ENCODE measurements at regions not wholly inside any gene's neighbourhood (a gene's known extent, or its start where the extent isn't known, plus 50 kb on each side); places are given as distances from the start of the nearest gene placed in this dataset.
"Not testable (repeated sequence)": the region's sequence is repeated elsewhere in the genome, so short reads cannot be mapped to it uniquely, and the experiment has no call there.

DNA sequence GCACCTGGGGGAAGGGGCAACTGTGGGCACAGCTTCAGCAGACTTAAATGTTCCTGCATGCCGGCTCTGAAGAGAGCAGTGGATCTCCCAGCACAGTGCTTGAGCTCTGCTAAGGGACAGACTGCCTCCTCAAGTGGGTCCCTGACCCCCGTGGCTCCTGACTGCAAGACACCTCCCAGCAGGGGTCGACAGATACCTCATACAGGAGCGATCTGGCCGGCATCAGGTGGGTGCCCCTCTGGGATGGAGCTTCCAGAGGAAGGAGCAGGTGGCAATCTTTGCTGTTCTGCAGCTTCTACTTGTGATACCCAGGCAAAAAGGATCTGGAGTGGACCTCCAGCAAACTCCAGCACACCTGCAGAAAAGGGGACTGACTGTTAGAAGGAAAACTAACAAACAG lies 871.5 kb downstream of the DIAPH3 start:
- DNase-seq (ENCODE audit: low read depth, low spot score), result not testable (repeated sequence)

- DNase-seq (ENCODE audit: low read depth, low spot score), result no peak
Measured at GRCh38 chr13:59299584-59299983, 864.1 kb downstream of the DIAPH3 start.

DNA sequence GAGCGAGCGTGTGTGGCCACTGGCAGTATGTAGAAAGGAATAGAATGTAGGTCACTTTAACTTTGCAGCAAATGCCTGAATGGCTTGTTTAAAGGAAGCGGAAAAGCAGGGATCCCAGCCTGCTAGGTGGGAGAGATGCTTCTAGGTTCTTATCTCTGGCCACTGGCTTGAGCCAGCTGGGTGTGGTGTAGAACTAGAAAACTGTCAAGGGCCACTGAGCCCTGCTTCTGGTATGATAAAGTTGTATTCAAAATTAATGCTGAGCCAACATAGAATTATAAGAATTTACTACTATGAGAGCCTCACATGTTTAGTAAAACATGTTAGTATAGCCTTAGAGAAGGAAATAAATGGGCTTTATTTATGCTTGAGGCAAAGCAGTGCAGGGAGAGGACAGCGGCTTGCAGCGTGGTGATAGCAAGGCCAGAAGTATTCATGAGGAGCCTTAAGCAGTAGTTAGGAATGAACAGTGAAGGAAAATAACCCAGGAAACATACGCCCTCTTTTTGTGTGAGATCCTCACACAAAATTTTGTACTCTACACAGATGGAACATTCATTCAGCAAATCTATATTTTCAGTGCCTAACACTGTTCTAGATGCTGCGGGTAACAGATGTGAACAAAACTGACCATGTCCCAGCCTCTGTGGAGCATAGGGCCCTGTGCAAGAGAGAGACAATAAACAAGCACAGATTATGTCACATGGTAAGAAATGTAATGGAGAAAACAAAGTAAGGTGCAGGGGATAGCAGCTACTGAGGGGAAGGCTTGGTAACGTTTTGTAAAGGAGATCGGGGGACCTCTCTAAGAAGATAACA lies 863.2 kb downstream of the DIAPH3 start:
- no peak for DNase-seq (ENCODE audit: low read depth, low spot score)

DNA sequence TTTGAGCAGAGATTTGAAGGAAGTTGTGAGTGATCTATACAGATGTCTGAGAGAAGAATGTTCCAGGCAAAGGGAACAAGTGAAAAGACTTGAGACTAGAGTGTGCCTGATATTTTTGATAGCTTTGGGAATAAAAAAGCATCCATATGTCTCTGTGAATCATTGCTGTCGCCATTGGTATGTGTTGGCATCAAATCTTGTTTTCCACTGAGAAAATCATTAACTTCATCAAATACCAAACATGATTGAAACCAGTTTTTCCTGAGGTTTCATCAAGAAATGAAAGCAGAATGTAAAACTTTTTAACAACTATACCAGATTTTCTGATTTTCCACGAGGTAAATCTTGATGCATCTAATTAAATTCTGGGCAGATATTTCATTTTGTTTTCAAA lies 862.6 kb downstream of the DIAPH3 start:
- no peak for DNase-seq (ENCODE audit: low read depth, low spot score)

DNA sequence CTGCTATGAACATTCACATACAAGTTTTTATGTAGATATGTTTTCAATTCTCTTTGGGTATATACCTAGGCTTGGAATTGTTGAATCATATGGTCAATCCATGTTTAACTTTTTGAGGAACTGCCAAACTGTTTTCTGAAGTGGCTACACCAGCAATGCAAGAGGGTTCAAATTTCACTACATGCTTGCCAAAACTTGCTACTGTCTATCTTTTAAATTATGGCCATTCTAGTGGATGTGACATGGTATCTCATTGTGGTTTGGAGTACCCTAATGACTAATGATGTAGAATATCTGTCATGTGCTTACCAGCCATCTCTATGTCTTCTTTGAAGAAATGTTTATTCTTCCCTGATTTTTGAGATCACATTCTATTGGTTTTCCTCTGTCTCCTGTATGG lies 860.3 kb downstream of the DIAPH3 start:
- DNase-seq (ENCODE audit: low read depth, low spot score), result no peak

DNA sequence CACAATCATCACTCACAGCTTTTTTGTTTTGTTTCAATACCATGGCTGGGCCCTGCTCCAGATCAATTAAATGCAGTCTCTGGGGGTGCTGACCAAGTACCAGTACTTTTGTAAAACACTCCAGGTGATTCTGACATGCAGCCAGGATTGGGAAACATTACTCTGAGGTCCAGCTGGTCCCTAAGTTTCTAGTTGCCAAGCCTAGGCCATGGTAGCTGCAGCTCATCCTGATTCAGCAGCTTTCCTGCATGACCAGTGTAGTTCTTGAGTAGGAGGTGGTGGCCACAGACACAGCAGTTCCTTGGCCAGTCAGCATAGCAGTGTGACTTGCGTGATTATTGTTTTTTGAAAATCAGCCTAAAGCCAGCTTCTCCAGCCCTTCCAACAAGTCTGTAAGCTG lies 859.1 kb downstream of the DIAPH3 start:
- no peak for DNase-seq (ENCODE audit: low read depth, low spot score)

DNA sequence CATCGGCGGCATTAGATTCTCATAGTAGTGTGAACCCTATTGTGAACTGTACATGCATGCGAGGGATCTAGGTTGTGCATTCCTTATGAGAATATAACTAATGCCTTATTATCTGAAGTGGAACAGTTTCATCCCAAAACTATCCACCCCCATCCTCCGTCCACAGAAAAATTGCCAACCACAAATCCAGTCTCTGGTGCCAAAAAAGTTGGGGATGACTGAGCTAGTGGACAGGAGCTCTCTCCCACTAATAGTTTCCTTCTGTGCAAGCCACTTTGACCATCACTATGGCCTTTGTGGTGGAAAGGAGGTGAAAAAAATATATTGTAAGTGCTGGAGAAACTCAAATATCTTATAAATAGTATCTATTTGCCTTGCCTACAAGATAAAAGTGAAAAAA lies 857.8 kb downstream of the DIAPH3 start:
- DNase-seq (ENCODE audit: low read depth, low spot score), result no peak

DNA sequence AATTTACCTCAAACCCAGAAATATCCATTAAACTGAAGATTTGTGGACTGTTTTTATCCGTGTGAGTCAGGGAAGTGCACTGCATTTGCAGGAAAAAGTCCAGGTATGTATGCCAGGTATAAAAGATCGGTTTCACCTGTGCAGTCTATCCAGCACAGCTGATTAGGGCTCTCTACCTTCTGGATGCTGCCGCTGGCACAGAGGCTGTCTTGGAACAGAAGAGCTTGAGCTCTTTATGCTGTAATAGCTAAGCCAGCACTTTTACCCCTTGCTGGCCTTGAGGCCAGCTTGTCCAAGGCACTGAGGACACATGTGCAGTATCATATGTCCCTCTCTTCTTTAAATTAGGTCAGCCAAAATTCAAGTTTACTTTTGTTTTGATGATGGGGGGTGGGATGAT lies 851.0 kb downstream of the DIAPH3 start:
- DNase-seq (ENCODE audit: low read depth, low spot score), result no peak

GRCh38 chr13:59318320-59318930 lies 845.3 kb downstream of the DIAPH3 start:
- peak; percentile 35 for DNase-seq (ENCODE audit: low read depth, low spot score)

GRCh38 chr13:59319276-59319675 lies 844.5 kb downstream of the DIAPH3 start:
- no peak for DNase-seq (ENCODE audit: low read depth, low spot score)

DNA sequence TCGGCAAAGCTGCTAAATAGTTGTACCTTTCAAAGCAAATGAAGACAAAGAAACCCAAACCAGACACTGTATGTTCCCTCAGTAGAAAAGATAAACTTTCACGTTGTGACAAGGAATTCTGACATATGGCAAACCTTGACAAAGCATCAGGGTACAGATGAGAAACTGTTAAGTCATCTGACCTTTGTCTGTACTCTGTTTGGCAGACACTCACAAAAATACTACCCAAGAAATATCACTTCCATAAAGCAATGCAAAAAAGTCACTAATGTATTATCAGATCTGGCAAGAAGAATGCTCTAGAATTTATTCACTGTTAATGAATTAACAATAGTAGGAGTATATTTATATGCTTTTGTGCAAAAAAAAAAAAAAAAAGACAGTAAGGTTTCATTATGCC lies 843.7 kb downstream of the DIAPH3 start:
- DNase-seq (ENCODE audit: low read depth, low spot score), result no peak

- not testable (repeated sequence) for DNase-seq (ENCODE audit: low read depth, low spot score)
Measured at GRCh38 chr13:59324401-59324800, 839.3 kb downstream of the DIAPH3 start.

GRCh38 chr13:59326717-59327116 lies 837.0 kb downstream of the DIAPH3 start:
- no peak for DNase-seq (ENCODE audit: low read depth, low spot score)

GRCh38 chr13:59330764-59331163 lies 833.0 kb downstream of the DIAPH3 start:
- no peak for DNase-seq (ENCODE audit: low read depth, low spot score)

GRCh38 chr13:59332966-59333365 lies 830.8 kb downstream of the DIAPH3 start:
- no peak for DNase-seq (ENCODE audit: low read depth, low spot score)

DNA sequence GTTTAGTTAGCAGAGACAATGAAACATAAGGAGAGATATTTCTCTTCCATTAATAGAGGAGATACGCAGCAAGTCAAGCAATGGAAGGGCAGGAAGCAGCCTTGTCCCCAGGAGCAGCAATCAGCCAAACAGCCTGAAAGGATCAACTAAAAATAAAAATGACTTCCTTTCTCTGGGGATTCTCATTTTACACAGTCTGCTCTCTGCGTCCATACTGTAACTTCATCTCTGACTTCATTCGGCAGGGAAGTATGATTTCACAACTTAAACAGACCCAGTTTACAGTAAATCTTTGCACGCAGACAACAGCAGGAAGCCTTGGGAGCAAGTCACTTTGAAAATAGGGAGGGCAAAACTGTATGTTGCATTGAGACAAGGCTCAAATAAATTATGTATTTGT lies 826.7 kb downstream of the DIAPH3 start:
- DNase-seq (ENCODE audit: low read depth, low spot score), result peak; percentile 4

DNA sequence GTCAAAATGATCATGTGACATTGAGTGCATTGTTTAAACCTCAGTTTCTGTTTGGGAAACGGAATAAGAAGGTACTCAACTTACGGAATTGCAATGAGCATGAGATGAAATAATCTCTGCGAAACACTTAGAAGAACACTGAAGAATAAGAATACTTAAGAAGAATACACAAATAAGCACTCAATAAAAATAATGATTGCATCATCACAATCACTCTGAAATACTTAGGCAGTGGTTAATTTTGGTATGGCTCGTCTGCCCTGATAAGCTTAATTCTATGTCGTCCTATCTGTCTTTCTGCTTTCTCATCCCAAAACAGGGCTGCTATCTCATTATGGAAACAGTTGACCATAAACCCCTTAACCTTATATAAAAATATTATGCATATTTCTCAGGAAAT lies 823.6 kb downstream of the DIAPH3 start:
- DNase-seq (ENCODE audit: low read depth, low spot score), result no peak

DNA sequence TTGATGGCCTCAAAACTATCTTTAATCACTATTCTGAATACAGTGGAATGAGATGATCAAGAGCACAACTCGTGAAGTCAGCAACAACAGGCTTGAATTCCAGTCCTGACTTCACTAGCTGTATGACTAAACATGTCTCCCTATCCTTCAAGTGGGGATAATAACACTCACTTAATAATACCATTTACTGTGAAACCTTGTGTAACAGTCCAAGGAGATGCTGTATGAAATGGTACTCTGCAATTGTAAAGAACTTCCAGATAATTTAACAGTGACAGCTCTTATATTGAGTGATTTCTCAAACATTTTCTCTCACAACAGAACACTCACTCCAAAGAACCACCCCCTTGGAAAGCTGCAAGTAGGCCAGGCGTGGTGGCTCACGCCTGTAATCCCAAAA lies 823.1 kb downstream of the DIAPH3 start:
- DNase-seq (ENCODE audit: low read depth, low spot score), result no peak

- no peak for DNase-seq (ENCODE audit: low read depth, low spot score)
Measured at GRCh38 chr13:59342400-59342799, 821.3 kb downstream of the DIAPH3 start.

DNA sequence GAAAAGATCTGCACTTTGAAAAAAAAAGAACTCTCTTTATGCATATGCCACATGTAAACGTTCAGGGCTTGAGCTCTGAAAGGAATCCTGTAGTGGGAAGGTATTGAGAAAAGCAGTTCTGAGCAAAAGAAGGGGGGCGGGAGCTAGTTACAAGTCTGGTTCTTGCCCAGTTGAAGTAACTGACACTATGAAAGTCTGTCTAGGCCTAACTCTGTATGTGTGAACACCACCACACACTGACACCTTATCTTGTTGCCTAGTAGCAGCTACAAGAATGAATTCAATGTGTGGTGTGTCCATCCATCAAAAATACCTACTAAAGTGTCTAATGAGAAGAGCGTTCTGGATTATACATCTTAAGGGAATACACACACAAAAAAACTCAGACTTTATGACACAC lies 820.6 kb downstream of the DIAPH3 start:
- DNase-seq (ENCODE audit: low read depth, low spot score), result no peak

GRCh38 chr13:59343993-59344822 lies 819.5 kb downstream of the DIAPH3 start:
- DNase-seq (ENCODE audit: low read depth, low spot score), result no peak

DNA sequence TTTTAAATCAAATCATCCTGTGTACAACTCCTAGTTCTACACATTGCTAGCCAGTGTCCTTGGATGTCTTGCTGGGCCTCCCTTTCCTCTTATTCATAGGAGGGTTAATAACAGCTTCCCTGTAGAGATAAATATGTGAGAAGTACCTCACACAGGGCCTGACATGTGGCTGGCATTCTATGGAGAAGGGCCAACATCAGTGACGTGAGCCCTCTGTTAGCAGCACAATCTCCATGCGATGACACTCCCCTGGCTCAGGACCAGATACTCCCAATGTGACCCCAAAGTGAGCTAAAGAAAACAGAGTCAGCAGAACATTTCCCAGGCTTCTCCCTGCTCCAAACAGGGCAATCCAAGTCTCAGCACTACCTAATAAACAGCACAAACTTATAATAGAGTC lies 818.4 kb downstream of the DIAPH3 start:
- DNase-seq (ENCODE audit: low read depth, low spot score), result peak; percentile 46

Measured in smooth muscle cell of the brain vasculature (primary cell).